IMR-90 (cell line): ENCODE measurements at regions not wholly inside any gene's neighbourhood (a gene's known extent, or its start where the extent isn't known, plus 50 kb on each side); places are given as distances from the start of the nearest gene placed in this dataset.
"Not testable (repeated sequence)": the region's sequence is repeated elsewhere in the genome, so short reads cannot be mapped to it uniquely, and the experiment has no call there.

Source experiments
- ATAC-seq: fragments of 200-7000 bp; cut with Tn5 transposase; 2 replicates; pipeline ENCODE4 v1.9.1; 2020; ENCODE audit warnings: low read depth, mild to moderate bottlenecking, moderate library complexity
- BruUV-seq: library from RNA; stranded (reverse); fragments of 400-500 nt; replicated peaks from 2 replicates; lab custom pipeline; 2021; lab: Mats Ljungman, UMichigan
- CTCF ChIA-PET: fragments of 300-600 bp; formaldehyde crosslinking; extraction: SDS; loops from one replicate; lab custom pipeline; 2021; ENCODE audit warnings: antibody characterized with exemption; lab: Yijun Ruan, JAX
- POLR2A ChIA-PET: fragments of 300-600 bp; sonication (Branson Sonifier 250); formaldehyde crosslinking; loops from one replicate; lab custom pipeline; 2022; ENCODE audit warnings: antibody characterized with exemption; ENCODE audit not compliant: unreplicated experiment; lab: Charles Lee
- DNase-seq: peaks from one replicate; pipeline ENCODE4 v3.0.0; 2013
- H2AFZ ChIP-seq: replicated peaks from 2 replicates; pipeline ENCODE3; 2013; ENCODE audit warnings: low read length, mild to moderate bottlenecking; ENCODE audit not compliant: poor library complexity
- H2AK5ac ChIP-seq: 2 replicates; pipeline ENCODE4 v1.6.1; 2013; ENCODE audit warnings: low read depth, low read length, inconsistent platforms
- H2AK9ac ChIP-seq: replicated peaks from 2 replicates; pipeline ENCODE3; 2013; ENCODE audit warnings: mild to moderate bottlenecking, low read depth, low read length, moderate library complexity; ENCODE audit not compliant: poor library complexity
- H2BK120ac ChIP-seq: 2 replicates; pipeline ENCODE4 v1.6.1; 2013; ENCODE audit warnings: low read depth, low read length, inconsistent platforms
- H2BK15ac ChIP-seq: 3 replicates; pipeline ENCODE4 v1.6.1; 2013; ENCODE audit warnings: low read depth, low read length, inconsistent platforms
- H2BK20ac ChIP-seq: 2 replicates; pipeline ENCODE4 v1.6.1; 2013; ENCODE audit warnings: low read depth, mild to moderate bottlenecking, inconsistent platforms, low read length, moderate library complexity
- H2BK5ac ChIP-seq: 2 replicates; pipeline ENCODE4 v1.6.1; 2013; ENCODE audit warnings: mild to moderate bottlenecking, low read depth, low read length, inconsistent platforms; ENCODE audit not compliant: poor library complexity, severe bottlenecking
- H3K14ac ChIP-seq: replicated peaks from 2 replicates; pipeline ENCODE4 v1.6.1; 2013; ENCODE audit warnings: low read depth, low read length, inconsistent platforms
- H3K18ac ChIP-seq: 2 replicates; pipeline ENCODE4 v1.6.1; 2013; ENCODE audit warnings: low read depth, low read length, control low read depth
- H3K23ac ChIP-seq: 2 replicates; pipeline ENCODE4 v1.6.1; 2013; ENCODE audit warnings: low read depth, low read length, inconsistent platforms
- H3K27ac ChIP-seq: 2 replicates; pipeline ENCODE4 v1.5.1; 2013; ENCODE audit warnings: mild to moderate bottlenecking, control low read depth, low read length; ENCODE audit not compliant: insufficient read depth
- H3K27me3 ChIP-seq: 2 replicates; pipeline ENCODE4 v1.6.1; 2013; ENCODE audit warnings: low read length; ENCODE audit not compliant: control insufficient read depth, insufficient read depth
- H3K36me3 ChIP-seq: 2 replicates; pipeline ENCODE4 v1.6.1; 2013; ENCODE audit warnings: low read length, mixed read lengths; ENCODE audit not compliant: control insufficient read depth, insufficient read depth
- H3K4ac ChIP-seq: 2 replicates; pipeline ENCODE4 v1.6.1; 2013; ENCODE audit warnings: low read depth, low read length, inconsistent platforms
- H3K4me1 ChIP-seq: 2 replicates; pipeline ENCODE4 v1.6.1; 2013; ENCODE audit warnings: low read length, mixed read lengths; ENCODE audit not compliant: control insufficient read depth, insufficient read depth
- H3K4me2 ChIP-seq: 2 replicates; pipeline ENCODE4 v1.6.1; 2013; ENCODE audit warnings: low read depth, mild to moderate bottlenecking, control low read depth, low read length, moderate library complexity
- H3K4me3 ChIP-seq: 2 replicates; pipeline ENCODE4 v1.5.1; 2013; ENCODE audit warnings: low read depth, mild to moderate bottlenecking, control low read depth, low read length, moderate library complexity; ENCODE audit not compliant: insufficient read depth
- H3K56ac ChIP-seq: 2 replicates; pipeline ENCODE4 v1.6.1; 2013; ENCODE audit warnings: low read length, inconsistent platforms; ENCODE audit not compliant: insufficient read depth; ENCODE audit errors: extremely low read depth
- H3K79me1 ChIP-seq, 2 experiments: 2 replicates each; pipeline ENCODE4 v1.6.1; 2013; ENCODE audit warnings: low read length in 2 of 2, inconsistent platforms in 1 of 2, low read depth in 1 of 2
- H3K9ac ChIP-seq: 2 replicates; pipeline ENCODE4 v1.6.1; 2013; ENCODE audit warnings: low read depth, low read length, control low read depth
- H3K9me1 ChIP-seq: 2 replicates; pipeline ENCODE4 v1.6.1; 2013; ENCODE audit warnings: low read length, inconsistent platforms; ENCODE audit not compliant: insufficient read depth
- H3K9me3 ChIP-seq: 2 replicates; pipeline ENCODE4 v1.6.1; 2013; ENCODE audit warnings: low read length; ENCODE audit not compliant: control insufficient read depth, insufficient read depth
- H4K20me1 ChIP-seq: 2 replicates; pipeline ENCODE4 v1.6.1; 2013; ENCODE audit warnings: low read length, inconsistent platforms; ENCODE audit not compliant: insufficient read depth
- H4K5ac ChIP-seq: 2 replicates; pipeline ENCODE4 v1.6.1; 2013; ENCODE audit warnings: mild to moderate bottlenecking, low read depth, low read length, control low read depth
- H4K8ac ChIP-seq, 2 experiments: 2 replicates each; pipeline ENCODE4 v1.6.1; 2013; ENCODE audit warnings: low read depth in 2 of 2, low read length in 2 of 2, control low read depth in 1 of 2, inconsistent platforms in 1 of 2
- H4K91ac ChIP-seq: 2 replicates; pipeline ENCODE4 v1.6.1; 2013; ENCODE audit warnings: low read depth, low read length, inconsistent platforms; ENCODE audit not compliant: insufficient read depth
- WGBS, 2 experiments: methylation state at CpG; one replicate each; pipeline versions ENCODE4 v1.1.5 to v1.1.7; 2013; ENCODE audit warnings: missing lambda C conversion rate in 2 of 2; ENCODE audit not compliant: insufficient read length in 1 of 2; ENCODE audit errors: extremely low coverage in 2 of 2; 5-methylcytosine and 5-hydroxymethylcytosine counted together
- dilution Hi-C: fragments of 300-500 bp; cut with HindIII; formaldehyde crosslinking; loops from one replicate; pipeline ENCODE4 v1.14.3; 2018; ENCODE audit warnings: low sequenced_read_pairs; ENCODE audit not compliant: unreplicated experiment
- in situ Hi-C: fragments of 300-500 bp; cut with MboI; formaldehyde crosslinking; loops from 3 replicates; pipeline ENCODE4 v1.14.3; 2019; ENCODE audit warnings: low sequenced_read_pairs, inconsistent platforms, mixed read lengths
- intact Hi-C: fragments of 100-400 bp; cut with micrococcal nuclease; formaldehyde crosslinking; loops from 2 replicates; pipeline ENCODE4 v1.10.0; 2022

GRCh38 chr16:70023956-70024355 is 72.8 kb downstream of the CLEC18A start:
- H3K14ac ChIP-seq, H3K9ac ChIP-seq, in situ Hi-C loops, H3K79me1 ChIP-seq, H3K9me1 ChIP-seq, POLR2A ChIA-PET, CTCF ChIA-PET, H3K27ac ChIP-seq, H4K20me1 ChIP-seq, H2AK5ac ChIP-seq, H2AFZ ChIP-seq, H3K23ac ChIP-seq, H3K4me2 ChIP-seq, H4K5ac ChIP-seq, H2BK5ac ChIP-seq, H2BK20ac ChIP-seq, H3K4ac ChIP-seq, dilution Hi-C loops, H2BK15ac ChIP-seq, H3K4me1 ChIP-seq, ATAC-seq, H3K4me3 ChIP-seq, H3K9me3 ChIP-seq, H3K27me3 ChIP-seq, H3K56ac ChIP-seq, H3K18ac ChIP-seq, H2BK120ac ChIP-seq, H4K8ac ChIP-seq, DNase-seq, H2AK9ac ChIP-seq, BruUV-seq, intact Hi-C loops, H4K91ac ChIP-seq: not testable (repeated sequence)
- peaks cover 19% of the 10 kb centered on the region for H3K36me3 ChIP-seq
- WGBS, 2 experiments = no CpG with 5 or more reads among the region's 5 CpGs

DNA sequence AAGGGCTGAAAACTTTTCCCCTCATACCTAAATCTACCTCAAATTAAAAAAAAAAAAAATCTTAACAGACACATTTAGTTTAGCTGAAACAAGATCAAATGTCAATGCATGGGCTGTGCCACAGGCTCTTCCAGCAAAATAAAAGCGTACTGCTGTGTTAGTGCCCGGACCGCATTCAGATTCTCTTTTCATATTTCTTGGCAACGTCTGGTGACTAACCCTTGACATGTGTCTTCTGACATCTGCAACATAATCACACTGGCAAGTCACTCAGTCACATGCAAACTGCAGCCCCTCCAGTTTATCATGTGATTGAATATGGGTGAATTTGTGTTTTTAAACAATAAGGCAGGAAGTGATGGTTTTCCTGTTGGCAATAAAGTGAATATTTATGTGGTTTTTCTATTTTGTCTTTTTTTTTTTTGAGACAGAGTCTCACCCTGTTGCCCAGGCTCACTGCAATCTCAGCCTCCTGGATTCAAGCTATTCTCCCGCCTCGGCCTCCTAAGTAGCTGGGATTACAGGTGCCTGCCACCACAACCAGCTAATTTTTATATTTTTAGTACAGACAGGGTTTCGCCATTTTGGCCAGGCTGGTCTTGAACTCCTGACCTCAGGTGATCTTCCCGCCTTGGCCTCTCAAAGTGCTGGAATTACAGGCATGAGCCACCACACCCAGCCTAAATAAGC is 75.2 kb downstream of the CLEC18A start:
- POLR2A ChIA-PET, H3K9me3 ChIP-seq, H3K56ac ChIP-seq, H3K18ac ChIP-seq, H3K4me2 ChIP-seq, H2AFZ ChIP-seq, H3K27me3 ChIP-seq, intact Hi-C loops, H2AK9ac ChIP-seq, H3K14ac ChIP-seq, H3K9me1 ChIP-seq, H3K23ac ChIP-seq, in situ Hi-C loops, H3K4ac ChIP-seq, H4K91ac ChIP-seq, H4K5ac ChIP-seq, H3K4me1 ChIP-seq, H4K20me1 ChIP-seq, H4K8ac ChIP-seq, H2BK20ac ChIP-seq, BruUV-seq, H3K79me1 ChIP-seq, CTCF ChIA-PET, H2BK120ac ChIP-seq, H2BK15ac ChIP-seq, H3K4me3 ChIP-seq, dilution Hi-C loops, H3K27ac ChIP-seq, H2AK5ac ChIP-seq, H2BK5ac ChIP-seq, H3K9ac ChIP-seq: not testable (repeated sequence)
- ATAC-seq (peak; percentile 41; the same call in 1 of the 2 replicates), DNase-seq (peak; percentile 65)
- WGBS, 2 experiments = 29% methylated on average over 3 of the region's 8 CpGs; no CpG with 5 or more reads in 1 of the 2 experiments
- H3K36me3 ChIP-seq = peaks cover 15% of the 10 kb centered on the region
